Testis (tissue), 2 donors: ENCODE measurements at regions not wholly inside any gene's neighbourhood (a gene's known extent, or its start where the extent isn't known, plus 50 kb on each side); places are given as distances from the start of the nearest gene placed in this dataset.

Source experiments
- DNase-seq: peaks from one replicate; pipeline ENCODE4 v3.0.0-alpha.2; 2019
- H3K27ac ChIP-seq, 2 donors: fragments of 200-600 bp; sonication (generic); one replicate each; pipeline ENCODE4 v1.5.1; 2019
- H3K27me3 ChIP-seq: fragments of 200-600 bp; sonication (generic); one replicate; pipeline ENCODE4 v1.5.1; 2019
- H3K36me3 ChIP-seq: fragments of 200-600 bp; sonication (generic); one replicate; pipeline ENCODE4 v1.5.1; 2017; ENCODE audit warnings: low read depth; ENCODE audit errors: missing control alignments
- H3K4me1 ChIP-seq: fragments of 200-600 bp; sonication (generic); one replicate; pipeline ENCODE4 v1.5.1; 2019
- H3K4me3 ChIP-seq, 2 donors: fragments of 200-600 bp; sonication (generic); one replicate each; pipeline ENCODE4 v1.5.1; 2017 to 2019
- H3K9me3 ChIP-seq: fragments of 200-600 bp; sonication (generic); one replicate; pipeline ENCODE4 v1.5.1; 2017
- CTCF ChIP-seq, 3 experiments: fragments of 450-650 bp in 2 of 3; fragments of 200-600 bp in 1 of 3; sonication (generic) in 1 of 3; IDR thresholded peaks; one replicate each; pipeline ENCODE4 v1.5.1; 2016 to 2019; ENCODE audit warnings: antibody characterized with exemption in 3 of 3, mild to moderate bottlenecking in 2 of 3, moderate library complexity in 1 of 3
- POLR2A ChIP-seq: fragments of 450-650 bp; IDR thresholded peaks from one replicate; pipeline ENCODE4 v1.6.1; 2017; ENCODE audit warnings: antibody characterized with exemption, mild to moderate bottlenecking, moderate library complexity
- WGBS, 2 donors: methylation state at CpG; one replicate each; pipeline ENCODE4 v1.1.5; 2018; 5-methylcytosine and 5-hydroxymethylcytosine counted together
- intact Hi-C: fragments of 100-400 bp; cut with DNase I; formaldehyde crosslinking; loops from one replicate; pipeline ENCODE4 v1.15.1; 2023; ENCODE audit warnings: low total_unique reads

GRCh38 chr19:31110336-31110735 is 238.9 kb downstream of the TSHZ3 start:
- H3K9me3 ChIP-seq, result no peaks in the 10 kb centered on the region
- no peak overlapping the region for H3K27ac ChIP-seq
- DNase-seq, result no peak
- WGBS, 2 donors, result 75 to 92% methylated on average over 5 of the region's 5 CpGs
- H3K4me3 ChIP-seq, result no peak overlapping the region
- TF ChIP-seq CTCF (IDR thresholded peaks at IDR 0.05) (no peak), POLR2A (no peak)
- intact Hi-C loops, result no loop called here
- H3K27me3 ChIP-seq, result no peaks in the 10 kb centered on the region
- H3K4me1 ChIP-seq, result no peaks in the 10 kb centered on the region
- no peaks in the 10 kb centered on the region for H3K36me3 ChIP-seq

- H3K27ac ChIP-seq, result no peak overlapping the region
- H3K4me3 ChIP-seq, result no peak overlapping the region
- intact Hi-C loops, result no loop called here
- no peaks in the 10 kb centered on the region for H3K36me3 ChIP-seq
- no peaks in the 10 kb centered on the region for H3K4me1 ChIP-seq
- 63 to 77% methylated on average over 2 of the region's 2 CpGs for WGBS, 2 donors
- H3K9me3 ChIP-seq, result no peaks in the 10 kb centered on the region
- DNase-seq, result no peak
- H3K27me3 ChIP-seq, result no peaks in the 10 kb centered on the region
- TF ChIP-seq POLR2A (no peak), CTCF (IDR thresholded peaks at IDR 0.05) (no peak)
These were observed 239.6 kb downstream of the TSHZ3 start for GRCh38 chr19:31109636-31110035.

GRCh38 chr19:31107096-31107495 is 242.1 kb downstream of the TSHZ3 start:
- Histone ChIP-seq H3K27ac (no peak overlapping the region), H3K36me3 (no peaks in the 10 kb centered on the region), H3K9me3 (no peaks in the 10 kb centered on the region), H3K4me3 (no peak overlapping the region), H3K27me3 (no peaks in the 10 kb centered on the region), H3K4me1 (no peaks in the 10 kb centered on the region)
- TF ChIP-seq POLR2A (no peak), CTCF (IDR thresholded peaks at IDR 0.05) (no peak)
- WGBS, 2 donors, result 88 to 90% methylated on average over 7 to 8 of the region's 8 CpGs
- no peak for DNase-seq
- intact Hi-C loops, result no loop called here

GRCh38 chr19:31105761-31106160 is 243.5 kb downstream of the TSHZ3 start:
- Histone ChIP-seq H3K4me1 (no peaks in the 10 kb centered on the region), H3K4me3 (no peak overlapping the region), H3K9me3 (no peaks in the 10 kb centered on the region), H3K36me3 (no peaks in the 10 kb centered on the region), H3K27me3 (no peaks in the 10 kb centered on the region), H3K27ac (no peak overlapping the region)
- TF ChIP-seq CTCF (IDR thresholded peaks at IDR 0.05) (no peak), POLR2A (no peak)
- DNase-seq, result no peak
- 92 to 93% methylated on average over 4 of the region's 4 CpGs for WGBS, 2 donors
- intact Hi-C loops, result no loop called here

GRCh38 chr19:31104451-31104850 is 244.8 kb downstream of the TSHZ3 start:
- DNase-seq, result no peak
- H3K4me3 ChIP-seq, result no peak overlapping the region
- H3K9me3 ChIP-seq, result no peaks in the 10 kb centered on the region
- intact Hi-C loops, result no loop called here
- no peaks in the 10 kb centered on the region for H3K4me1 ChIP-seq
- H3K27me3 ChIP-seq, result no peaks in the 10 kb centered on the region
- no peak overlapping the region for H3K27ac ChIP-seq
- H3K36me3 ChIP-seq, result no peaks in the 10 kb centered on the region
- 89 to 94% methylated on average over 7 to 10 of the region's 10 CpGs for WGBS, 2 donors
- TF ChIP-seq POLR2A (no peak), CTCF (IDR thresholded peaks at IDR 0.05) (no peak)
